HUES6 (cell line): ENCODE measurements at regions not wholly inside any gene's neighbourhood (a gene's known extent, or its start where the extent isn't known, plus 50 kb on each side); places are given as distances from the start of the nearest gene placed in this dataset.
A peak's percentile ranks its signal among the peaks of the same experiment; 100 is the strongest.
"Not testable (repeated sequence)": the region's sequence is repeated elsewhere in the genome, so short reads cannot be mapped to it uniquely, and the experiment has no call there.

Experiments
- H3K27ac ChIP-seq: 2 replicates; pipeline ENCODE4 v1.7.0; 2013; ENCODE audit warnings: low read depth, mild to moderate bottlenecking, low read length, inconsistent platforms
- H3K27me3 ChIP-seq: 2 replicates; pipeline ENCODE4 v1.6.1; 2013; ENCODE audit warnings: low read length; ENCODE audit not compliant: control insufficient read depth, insufficient read depth
- H3K36me3 ChIP-seq: 2 replicates; pipeline ENCODE4 v1.6.1; 2013; ENCODE audit warnings: low read length; ENCODE audit not compliant: control insufficient read depth, insufficient read depth
- H3K4me1 ChIP-seq: 2 replicates; pipeline ENCODE4 v1.6.1; 2013; ENCODE audit warnings: low read length; ENCODE audit not compliant: control insufficient read depth, insufficient read depth
- H3K4me3 ChIP-seq: 2 replicates; pipeline ENCODE4 v1.5.1; 2013; ENCODE audit warnings: low read depth, low read length
- H3K9ac ChIP-seq: one replicate; pipeline ENCODE4 v1.6.1; 2013; ENCODE audit warnings: mild to moderate bottlenecking, low read length
- H3K9me3 ChIP-seq: 2 replicates; pipeline ENCODE4 v1.6.1; 2013; ENCODE audit warnings: low read depth, low read length; ENCODE audit not compliant: control insufficient read depth, insufficient read depth

- H3K36me3 ChIP-seq, H3K4me1 ChIP-seq, H3K27ac ChIP-seq, H3K9me3 ChIP-seq, H3K27me3 ChIP-seq: not testable (repeated sequence)
- Histone ChIP-seq H3K9ac (peak overlapping the region; percentile 49), H3K4me3 (peak overlapping the region; percentile 63; the same call in 1 of the 2 replicates)
Measured at GRCh38 chr11:81539806-81540205, 1193.9 kb downstream of the FAM181B start.

- Histone ChIP-seq H3K36me3 (no peaks in the 10 kb centered on the region), H3K27ac (no peak overlapping the region), H3K9ac (no peak overlapping the region), H3K9me3 (no peaks in the 10 kb centered on the region), H3K4me1 (no peaks in the 10 kb centered on the region), H3K27me3 (no peaks in the 10 kb centered on the region), H3K4me3 (no peak overlapping the region)
Measured at GRCh38 chr11:81515566-81515965, 1218.1 kb downstream of the FAM181B start.

GRCh38 chr11:81497202-81497804 is 1236.4 kb downstream of the FAM181B start:
- Histone ChIP-seq H3K9ac (no peak overlapping the region), H3K27ac (no peak overlapping the region)

GRCh38 chr11:81496601-81497000 is 1237.1 kb downstream of the FAM181B start:
- H3K27me3 ChIP-seq: no peaks in the 10 kb centered on the region
- no peak overlapping the region for H3K9ac ChIP-seq
- no peak overlapping the region for H3K27ac ChIP-seq
- H3K4me3 ChIP-seq: no peak overlapping the region
- H3K4me1 ChIP-seq: peaks cover 18% of the 10 kb centered on the region
- no peaks in the 10 kb centered on the region for H3K9me3 ChIP-seq
- no peaks in the 10 kb centered on the region for H3K36me3 ChIP-seq

More at GRCh38 chr11:81497202-81497804, 1236.4 kb downstream of the FAM181B start:
- no peak overlapping the region for H3K4me3 ChIP-seq
- no peaks in the 10 kb centered on the region for H3K36me3 ChIP-seq
- no peaks in the 10 kb centered on the region for H3K9me3 ChIP-seq
- peaks cover 18% of the 10 kb centered on the region for H3K4me1 ChIP-seq
- H3K27me3 ChIP-seq: no peaks in the 10 kb centered on the region

- no peaks in the 10 kb centered on the region for H3K9me3 ChIP-seq
- no peak overlapping the region for H3K27ac ChIP-seq
- no peak overlapping the region for H3K4me3 ChIP-seq
- H3K9ac ChIP-seq: no peak overlapping the region
- no peaks in the 10 kb centered on the region for H3K36me3 ChIP-seq
- peaks cover 18% of the 10 kb centered on the region for H3K4me1 ChIP-seq
- H3K27me3 ChIP-seq: no peaks in the 10 kb centered on the region
Measured at GRCh38 chr11:81495699-81496292, 1237.9 kb downstream of the FAM181B start.

GRCh38 chr11:81494431-81494830 is 1239.2 kb downstream of the FAM181B start:
- H3K9ac ChIP-seq: no peak overlapping the region
- H3K4me1 ChIP-seq: peaks cover 18% of the 10 kb centered on the region
- no peaks in the 10 kb centered on the region for H3K36me3 ChIP-seq
- no peak overlapping the region for H3K27ac ChIP-seq
- no peaks in the 10 kb centered on the region for H3K27me3 ChIP-seq
- H3K4me3 ChIP-seq: no peak overlapping the region
- H3K9me3 ChIP-seq: no peaks in the 10 kb centered on the region

GRCh38 chr11:81492923-81493445 is 1240.7 kb downstream of the FAM181B start:
- Histone ChIP-seq H3K9me3 (no peaks in the 10 kb centered on the region), H3K4me3 (no peak overlapping the region), H3K27me3 (no peaks in the 10 kb centered on the region), H3K9ac (no peak overlapping the region), H3K4me1 (peaks cover 18% of the 10 kb centered on the region), H3K27ac (no peak overlapping the region), H3K36me3 (no peaks in the 10 kb centered on the region)

GRCh38 chr11:81487109-81487508 is 1246.6 kb downstream of the FAM181B start:
- Histone ChIP-seq H3K27me3 (no peaks in the 10 kb centered on the region), H3K36me3 (no peaks in the 10 kb centered on the region), H3K9ac (no peak overlapping the region), H3K4me3 (no peak overlapping the region), H3K4me1 (no peaks in the 10 kb centered on the region), H3K9me3 (no peaks in the 10 kb centered on the region), H3K27ac (no peak overlapping the region)

GRCh38 chr11:81484196-81484595 is 1249.5 kb downstream of the FAM181B start:
- H3K4me3 ChIP-seq: no peak overlapping the region
- no peaks in the 10 kb centered on the region for H3K27me3 ChIP-seq
- H3K9ac ChIP-seq: no peak overlapping the region
- no peaks in the 10 kb centered on the region for H3K36me3 ChIP-seq
- H3K9me3 ChIP-seq: no peaks in the 10 kb centered on the region
- no peak overlapping the region for H3K27ac ChIP-seq
- no peaks in the 10 kb centered on the region for H3K4me1 ChIP-seq

GRCh38 chr11:81477277-81477676 is 1256.4 kb downstream of the FAM181B start:
- Histone ChIP-seq H3K27me3 (no peaks in the 10 kb centered on the region), H3K27ac (no peak overlapping the region), H3K9me3 (no peaks in the 10 kb centered on the region), H3K4me1 (no peaks in the 10 kb centered on the region), H3K4me3 (no peak overlapping the region), H3K36me3 (no peaks in the 10 kb centered on the region), H3K9ac (no peak overlapping the region)

- H3K9me3 ChIP-seq: no peaks in the 10 kb centered on the region
- H3K27me3 ChIP-seq: no peaks in the 10 kb centered on the region
- no peaks in the 10 kb centered on the region for H3K36me3 ChIP-seq
- H3K4me3 ChIP-seq: no peak overlapping the region
- H3K27ac ChIP-seq: no peak overlapping the region
- H3K9ac ChIP-seq: no peak overlapping the region
- H3K4me1 ChIP-seq: no peaks in the 10 kb centered on the region
Measured at GRCh38 chr11:81476345-81476744, 1257.3 kb downstream of the FAM181B start.
